Transverse colon (tissue), 4 donors: ENCODE measurements at regions not wholly inside any gene's neighbourhood (a gene's known extent, or its start where the extent isn't known, plus 50 kb on each side); places are given as distances from the start of the nearest gene placed in this dataset.

Experiments
- DNase-seq: peaks from one replicate; pipeline ENCODE4 v3.0.0-alpha.2; 2019
- H3K27ac ChIP-seq, 4 donors: fragments of 200-600 bp; sonication (generic); 2 replicates each; pipeline ENCODE4 v1.5.1; 2016 to 2018; ENCODE audit warnings: inconsistent platforms in 4 of 4
- H3K27me3 ChIP-seq: fragments of 200-600 bp; sonication (generic); 2 replicates; pipeline ENCODE4 v1.5.1; 2017; ENCODE audit warnings: inconsistent platforms
- H3K36me3 ChIP-seq, 4 donors: fragments of 200-600 bp; sonication (generic); 2 replicates each; pipeline ENCODE4 v1.5.1; 2017 to 2019; ENCODE audit warnings: inconsistent platforms in 4 of 4
- H3K4me1 ChIP-seq, 4 donors: fragments of 200-600 bp; sonication (generic); 2 replicates each; pipeline ENCODE4 v1.5.1; 2017 to 2020; ENCODE audit warnings: inconsistent platforms in 4 of 4
- H3K4me3 ChIP-seq, 4 donors: fragments of 200-600 bp; sonication (generic); 1 replicate in 1 of 4; 2 replicates in 3 of 4; pipeline versions ENCODE4 v1.5.1 to v1.6.1; 2017 to 2019; ENCODE audit warnings: inconsistent platforms in 4 of 4
- H3K9me3 ChIP-seq, 2 donors: fragments of 200-600 bp; sonication (generic); 2 replicates each; pipeline ENCODE4 v1.5.1; 2017 to 2019; ENCODE audit warnings: inconsistent platforms in 2 of 2
- EP300 ChIP-seq: sonication (generic); formaldehyde crosslinking; IDR thresholded peaks from one replicate; pipeline ENCODE4 v1.6.1; 2017; ENCODE audit warnings: antibody characterized with exemption, low read depth
- POLR2A ChIP-seq: fragments of 450-650 bp; IDR thresholded peaks from one replicate; pipeline ENCODE4 v1.6.1; 2016; ENCODE audit warnings: antibody characterized with exemption, mild to moderate bottlenecking, moderate library complexity
- POLR2AphosphoS5 ChIP-seq, 3 donors: sonication (generic); formaldehyde crosslinking; IDR thresholded peaks; one replicate each; pipeline ENCODE4 v1.6.1; 2016; ENCODE audit warnings: antibody characterized with exemption in 3 of 3
- WGBS, 2 donors: methylation state at CpG; one replicate each; pipeline ENCODE4 v1.1.5; 2018; ENCODE audit warnings: low coverage in 1 of 2; 5-methylcytosine and 5-hydroxymethylcytosine counted together
- in situ Hi-C, 4 donors: fragments of 200-750 bp; cut with MboI; loops; one replicate each; pipeline versions ENCODE4 v1.15.0 to v1.15.1; 2017; ENCODE audit warnings: low sequenced_read_pairs in 3 of 4, low pct_ligation_motif_present in 1 of 4, low pct_unique_long_range_greater_than_20kb in 1 of 4
- intact Hi-C: fragments of 100-400 bp; cut with DNase I; formaldehyde crosslinking; loops from one replicate; pipeline ENCODE4 v1.15.1; 2023; ENCODE audit warnings: low total_unique reads
- TF ChIP-seq, protein P1 (sequence below), 5 experiments: fragments of 200-600 bp in 3 of 5; fragments of 450-650 bp in 2 of 5; sonication (generic) in 3 of 5; IDR thresholded peaks; 1 replicate in 2 of 5; 2 replicates in 3 of 5; pipeline ENCODE4 v1.5.1; 2016 to 2017; ENCODE audit warnings: antibody characterized with exemption in 5 of 5, inconsistent platforms in 3 of 5, mild to moderate bottlenecking in 2 of 5, moderate library complexity in 1 of 5

DNA sequence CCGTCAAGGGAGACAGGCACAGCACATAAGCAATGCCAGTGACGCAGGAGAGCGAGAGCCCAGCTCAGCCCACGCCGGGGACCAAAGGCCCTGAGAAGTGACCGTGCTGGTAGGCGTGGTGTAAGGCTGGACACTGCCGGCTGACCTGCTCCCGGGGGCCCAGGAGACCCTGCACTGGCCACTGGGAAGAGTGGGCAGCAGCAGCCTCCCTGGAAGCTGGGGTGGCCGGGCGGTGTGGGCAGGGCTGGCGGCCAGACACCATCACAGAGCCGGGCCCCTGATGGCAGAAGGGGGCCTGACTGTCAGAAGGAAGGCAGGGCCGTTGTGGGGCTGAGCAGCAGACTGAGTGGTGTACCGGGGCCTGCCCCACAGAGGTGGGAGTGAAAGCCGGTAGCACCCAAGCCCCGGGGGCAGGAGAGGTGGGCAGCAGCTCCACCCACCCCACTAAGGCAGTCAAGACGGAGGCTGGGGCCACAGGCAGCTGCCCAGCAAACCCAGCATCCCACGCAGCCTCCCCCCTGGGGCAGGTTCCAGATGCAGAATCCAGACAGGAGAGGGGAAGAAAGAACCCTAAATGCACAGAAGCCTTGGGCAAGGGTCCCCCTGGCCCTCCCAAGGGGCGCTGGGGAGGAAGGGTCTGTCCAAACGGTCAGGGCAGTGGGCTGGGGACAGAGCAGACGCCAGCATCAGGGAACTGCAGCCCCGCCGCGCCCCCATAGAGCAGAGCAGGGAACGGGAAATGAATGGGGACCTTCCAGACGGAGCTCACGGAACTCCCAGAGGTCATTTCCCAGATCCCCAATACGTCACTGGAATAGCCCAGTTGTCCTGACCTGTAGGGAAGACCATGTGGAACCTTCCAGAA, 205.2 kb downstream of the BRD1 start:
- no peak for TF ChIP-seq EP300
- no peak for TF ChIP-seq POLR2A
- no peak for TF ChIP-seq POLR2AphosphoS5 (IDR thresholded peaks at IDR 0.05)
- TF ChIP-seq, protein P1, sequence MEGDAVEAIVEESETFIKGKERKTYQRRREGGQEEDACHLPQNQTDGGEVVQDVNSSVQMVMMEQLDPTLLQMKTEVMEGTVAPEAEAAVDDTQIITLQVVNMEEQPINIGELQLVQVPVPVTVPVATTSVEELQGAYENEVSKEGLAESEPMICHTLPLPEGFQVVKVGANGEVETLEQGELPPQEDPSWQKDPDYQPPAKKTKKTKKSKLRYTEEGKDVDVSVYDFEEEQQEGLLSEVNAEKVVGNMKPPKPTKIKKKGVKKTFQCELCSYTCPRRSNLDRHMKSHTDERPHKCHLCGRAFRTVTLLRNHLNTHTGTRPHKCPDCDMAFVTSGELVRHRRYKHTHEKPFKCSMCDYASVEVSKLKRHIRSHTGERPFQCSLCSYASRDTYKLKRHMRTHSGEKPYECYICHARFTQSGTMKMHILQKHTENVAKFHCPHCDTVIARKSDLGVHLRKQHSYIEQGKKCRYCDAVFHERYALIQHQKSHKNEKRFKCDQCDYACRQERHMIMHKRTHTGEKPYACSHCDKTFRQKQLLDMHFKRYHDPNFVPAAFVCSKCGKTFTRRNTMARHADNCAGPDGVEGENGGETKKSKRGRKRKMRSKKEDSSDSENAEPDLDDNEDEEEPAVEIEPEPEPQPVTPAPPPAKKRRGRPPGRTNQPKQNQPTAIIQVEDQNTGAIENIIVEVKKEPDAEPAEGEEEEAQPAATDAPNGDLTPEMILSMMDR (IDR thresholded peaks at IDR 0.05), result no peak
- no peak overlapping the region for H3K4me3 ChIP-seq
- in situ Hi-C loops (no loop called here), intact Hi-C loops (no loop called here)
- DNase-seq, result no peak
- H3K9me3 ChIP-seq, result no peaks in the 10 kb centered on the region
- no peaks in the 10 kb centered on the region for H3K36me3 ChIP-seq
- no peak overlapping the region for H3K27ac ChIP-seq
- no peaks in the 10 kb centered on the region for H3K27me3 ChIP-seq
- 60 to 81% methylated on average over 1 to 24 of the region's 29 CpGs for WGBS, 2 donors
- no peaks in the 10 kb centered on the region for H3K4me1 ChIP-seq

DNA sequence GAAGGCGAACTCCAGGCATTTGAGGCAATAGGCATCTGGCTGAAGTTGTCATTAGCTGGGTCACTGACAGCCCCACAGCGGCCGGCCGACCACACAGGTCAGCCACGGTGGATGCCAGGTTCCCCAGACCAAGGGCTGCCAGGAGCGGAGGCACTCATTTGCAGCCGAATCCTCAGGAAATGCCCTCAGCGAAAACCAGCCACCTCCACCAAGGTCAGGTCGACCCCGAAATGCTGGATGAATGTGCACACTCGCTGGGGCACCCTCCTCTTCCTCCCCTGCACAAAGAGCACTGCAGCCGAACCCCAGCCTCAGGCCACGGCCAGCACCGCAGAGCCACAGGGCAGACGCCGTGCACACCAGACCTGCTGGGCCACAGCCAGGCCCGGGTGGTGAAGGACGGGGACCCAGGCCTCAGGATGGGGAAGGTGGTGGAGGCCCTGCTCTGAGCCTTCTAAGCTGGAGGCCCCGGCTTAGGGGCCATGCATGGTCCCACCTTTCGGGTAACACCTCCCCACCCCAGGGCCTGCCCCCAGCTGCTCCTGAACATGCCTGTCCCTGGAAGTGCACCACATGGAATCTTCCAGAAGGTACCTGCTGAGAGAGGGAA, 206.0 kb downstream of the BRD1 start:
- no peaks in the 10 kb centered on the region for H3K36me3 ChIP-seq
- in situ Hi-C loops (no loop called here), intact Hi-C loops (no loop called here)
- no peak for DNase-seq
- no peak for TF ChIP-seq EP300
- no peak for TF ChIP-seq POLR2AphosphoS5 (IDR thresholded peaks at IDR 0.05)
- TF ChIP-seq, protein P1 (IDR thresholded peaks at IDR 0.05), result no peak
- TF ChIP-seq POLR2A, result no peak
- no peaks in the 10 kb centered on the region for H3K27me3 ChIP-seq
- WGBS, 2 donors, result 79% methylated on average over 19 of the region's 20 CpGs; no CpG with 5 or more reads in 1 of the 2 donors
- no peaks in the 10 kb centered on the region for H3K9me3 ChIP-seq
- no peaks in the 10 kb centered on the region for H3K4me1 ChIP-seq
- no peak overlapping the region for H3K4me3 ChIP-seq
- no peak overlapping the region for H3K27ac ChIP-seq

DNA sequence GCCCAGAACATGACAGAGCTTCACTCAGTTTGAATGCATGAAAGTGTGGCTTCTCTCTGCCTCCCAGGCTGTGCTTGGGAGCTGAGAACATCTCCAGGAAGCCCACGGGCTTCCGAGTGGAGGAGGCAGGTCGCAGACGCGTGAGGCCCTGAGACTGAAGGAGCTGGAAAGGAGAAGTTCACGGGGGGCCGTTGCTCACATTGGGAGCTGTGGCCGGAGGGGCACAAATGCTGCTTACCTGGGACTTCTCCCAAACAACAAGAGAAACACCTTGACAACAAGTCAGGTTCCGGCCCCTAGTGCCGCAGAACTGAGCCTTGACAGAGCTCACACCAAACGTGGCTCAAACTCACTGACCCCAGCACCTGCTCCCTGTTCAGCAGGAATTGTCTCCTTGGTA, 207.0 kb downstream of the BRD1 start:
- Histone ChIP-seq H3K4me3 (no peak overlapping the region), H3K9me3 (no peaks in the 10 kb centered on the region), H3K27ac (no peak overlapping the region), H3K4me1 (no peaks in the 10 kb centered on the region), H3K27me3 (no peaks in the 10 kb centered on the region), H3K36me3 (no peaks in the 10 kb centered on the region)
- in situ Hi-C loops (no loop called here), intact Hi-C loops (no loop called here)
- no peak for TF ChIP-seq POLR2A
- TF ChIP-seq POLR2AphosphoS5 (IDR thresholded peaks at IDR 0.05), result no peak
- WGBS, 2 donors, result 71% methylated on average over 11 of the region's 11 CpGs; no CpG with 5 or more reads in 1 of the 2 donors
- DNase-seq, result no peak

DNA sequence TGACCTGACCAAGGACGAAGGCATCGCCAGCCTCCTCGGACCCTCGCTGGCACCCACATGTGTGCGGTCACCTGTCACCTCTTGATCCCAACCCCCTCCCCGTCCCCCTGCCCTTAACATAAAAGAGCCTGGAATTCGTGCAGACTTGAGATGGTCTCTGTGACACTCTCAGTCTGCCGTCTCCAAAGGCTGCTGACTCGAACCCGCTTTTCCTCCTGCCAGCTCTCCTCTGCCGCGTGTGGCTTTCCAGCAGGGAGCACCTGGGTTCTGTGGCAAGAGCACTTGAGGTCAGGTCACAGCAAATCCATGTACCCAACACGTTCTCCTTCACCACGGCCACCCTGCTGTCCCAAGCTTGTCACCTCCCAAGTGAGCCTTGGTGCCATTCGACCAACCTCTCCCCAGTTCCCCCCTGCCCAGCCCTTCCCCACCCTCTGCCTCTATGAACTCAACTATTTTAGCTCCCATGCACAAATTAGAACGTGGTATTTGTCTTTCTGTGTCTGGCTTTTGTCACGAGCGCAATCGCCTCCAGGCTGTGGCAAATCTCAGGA, 207.6 kb downstream of the BRD1 start:
- intact Hi-C loops, result no loop called here
- Histone ChIP-seq H3K4me1 (no peaks in the 10 kb centered on the region), H3K27me3 (no peaks in the 10 kb centered on the region), H3K9me3 (no peaks in the 10 kb centered on the region), H3K4me3 (no peak overlapping the region), H3K36me3 (no peaks in the 10 kb centered on the region), H3K27ac (no peak overlapping the region)
- WGBS, 2 donors, result 60 to 70% methylated on average over 6 to 19 of the region's 19 CpGs
- in situ Hi-C loops, result no loop called here
- DNase-seq, result no peak
- TF ChIP-seq, protein P1 (IDR thresholded peaks at IDR 0.05), result no peak
- TF ChIP-seq POLR2A, result no peak
- TF ChIP-seq EP300, result no peak
- TF ChIP-seq POLR2AphosphoS5 (IDR thresholded peaks at IDR 0.05), result no peak
